ENCODE measurements at regions not wholly inside any gene's neighbourhood (a gene's known extent, or its start where the extent isn't known, plus 50 kb on each side); places are given as distances from the start of the nearest gene placed in this dataset.
"Not testable (repeated sequence)": the region's sequence is repeated elsewhere in the genome, so short reads cannot be mapped to it uniquely, and the experiment has no call there.

DNA sequence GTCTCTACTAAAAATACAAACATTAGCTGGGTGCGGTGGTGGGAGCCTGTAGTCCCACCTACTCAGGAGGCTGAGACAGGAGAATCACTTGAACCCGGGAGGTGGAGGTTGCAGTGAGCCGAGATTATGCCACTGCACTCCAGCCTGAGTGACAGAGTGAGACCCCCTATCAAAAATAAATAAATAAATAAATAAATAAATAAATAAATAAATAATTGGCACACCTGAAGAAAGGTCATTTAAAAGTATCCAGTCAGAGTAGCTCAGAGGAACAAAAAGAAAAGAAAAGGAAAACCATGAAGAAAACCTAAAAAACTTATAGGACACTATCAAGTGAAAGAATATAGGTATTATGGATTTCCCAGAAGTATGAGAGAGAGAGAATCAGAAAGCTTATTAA, 330.1 kb upstream of the AR start:
- not testable (repeated sequence) for DNase-seq; H3K4me1 Mint-ChIP-seq (ENCODE audit: low read depth); H3K27me3 Mint-ChIP-seq (ENCODE audit: low read depth); H3K36me3 Mint-ChIP-seq (ENCODE audit: insufficient read depth); ATAC-seq; H3K9me3 Mint-ChIP-seq; H3K4me3 Mint-ChIP-seq

DNA sequence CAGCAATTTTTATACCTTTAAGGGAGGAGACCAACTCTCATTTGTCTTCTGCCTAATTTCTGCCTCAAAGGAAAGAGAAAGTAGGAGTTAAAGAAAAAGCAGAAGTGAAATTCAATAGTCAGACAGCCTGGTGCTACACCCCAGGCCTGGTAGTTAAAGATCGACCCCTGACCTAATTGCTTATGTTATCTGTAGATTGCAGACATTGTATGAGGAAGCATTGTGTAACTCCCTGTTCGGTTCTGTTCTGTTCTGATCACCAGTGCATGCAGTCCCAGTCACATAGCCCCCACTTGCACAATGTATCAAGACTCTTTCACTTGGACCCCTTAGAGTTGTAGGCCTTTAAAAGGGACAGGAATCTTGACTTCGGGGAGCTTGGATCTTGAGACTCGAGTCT, 335.9 kb upstream of the AR start:
- no peak overlapping the region for H3K4me3 Mint-ChIP-seq

DNA sequence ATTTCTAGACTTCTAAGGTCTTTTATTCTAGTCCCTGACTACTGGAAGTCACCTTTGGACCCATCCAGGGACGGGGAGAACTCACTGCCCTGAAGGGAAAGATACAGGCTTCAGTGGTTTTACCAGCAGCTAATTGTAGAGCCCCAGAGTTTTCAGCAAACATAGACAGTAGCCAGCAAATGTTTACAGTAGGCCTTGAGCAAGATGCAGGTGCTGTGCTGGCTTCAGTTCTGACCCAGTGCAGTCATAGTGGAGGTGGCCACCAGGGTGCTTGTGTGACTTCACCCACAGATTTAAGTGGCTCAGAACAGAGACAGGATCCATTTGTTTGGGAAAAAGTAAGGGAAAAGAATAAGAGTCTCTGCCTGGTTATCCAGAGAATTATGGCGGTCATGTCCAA, 384.4 kb upstream of the AR start:
- Mint-ChIP-seq H3K36me3 (ENCODE audit: insufficient read depth) (no peaks in the 10 kb centered on the region), H3K27me3 (ENCODE audit: low read depth) (no peaks in the 10 kb centered on the region), H3K4me3 (no peak overlapping the region), H3K4me1 (ENCODE audit: low read depth) (no peaks in the 10 kb centered on the region), H3K9me3 (peaks cover 9% of the 10 kb centered on the region)
- DNase-seq = no peak
- no peak for ATAC-seq

More for the DNA sequence above, 335.9 kb upstream of the AR start:
- ATAC-seq (no peak), DNase-seq (no peak)
- Mint-ChIP-seq H3K4me1 (ENCODE audit: low read depth) (no peaks in the 10 kb centered on the region), H3K9me3 (no peaks in the 10 kb centered on the region), H3K36me3 (ENCODE audit: insufficient read depth) (no peaks in the 10 kb centered on the region), H3K27me3 (ENCODE audit: low read depth) (no peaks in the 10 kb centered on the region)

DNA sequence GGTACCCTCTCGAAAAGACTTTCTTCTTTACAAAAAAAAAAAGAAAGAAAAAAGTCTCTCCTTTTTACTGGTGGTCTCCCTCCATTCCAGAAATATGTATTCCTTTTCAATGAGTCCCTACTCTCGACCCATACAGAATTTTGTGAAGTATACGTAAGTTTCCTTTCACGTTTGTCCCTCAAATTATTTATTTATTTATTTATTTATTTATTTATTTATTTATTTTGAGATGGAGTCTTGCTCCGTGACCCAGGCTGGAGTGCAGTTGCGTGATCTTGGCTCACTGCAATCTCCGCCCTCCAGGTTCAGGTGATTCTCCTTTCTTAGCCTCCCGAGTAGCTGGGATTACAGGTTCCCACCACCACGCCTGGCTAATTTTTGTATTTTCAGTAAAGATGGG, 429.2 kb upstream of the AR start:
- Mint-ChIP-seq H3K4me3 (no peak overlapping the region), H3K27me3 (ENCODE audit: low read depth) (no peaks in the 10 kb centered on the region), H3K36me3 (ENCODE audit: insufficient read depth) (no peaks in the 10 kb centered on the region), H3K9me3 (no peaks in the 10 kb centered on the region), H3K4me1 (ENCODE audit: low read depth) (no peaks in the 10 kb centered on the region)
- ATAC-seq (no peak), DNase-seq (no peak)

DNA sequence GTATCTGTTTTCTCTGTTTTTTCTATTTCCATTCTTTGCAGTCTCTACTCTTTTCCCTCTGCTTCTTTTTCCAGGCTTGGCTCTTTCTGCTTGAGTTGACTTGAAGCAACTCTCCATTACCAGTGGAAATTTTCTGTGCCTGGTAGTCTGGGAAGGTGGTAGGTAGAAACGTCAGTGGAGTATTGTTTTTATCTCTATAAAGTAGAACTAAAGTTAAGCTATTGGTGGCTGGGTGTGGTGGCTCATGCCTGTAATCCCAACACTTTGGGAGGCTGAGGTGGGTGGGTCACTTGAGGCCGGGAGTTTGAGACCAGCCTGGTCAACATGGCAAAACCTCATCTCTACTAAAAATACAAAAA, 438.1 kb upstream of the AR start:
- no peak overlapping the region for H3K4me3 Mint-ChIP-seq
- H3K4me1 Mint-ChIP-seq (ENCODE audit: low read depth) = no peaks in the 10 kb centered on the region
- no peak for DNase-seq
- ATAC-seq = no peak
- H3K27me3 Mint-ChIP-seq (ENCODE audit: low read depth) = no peaks in the 10 kb centered on the region
- no peaks in the 10 kb centered on the region for H3K36me3 Mint-ChIP-seq (ENCODE audit: insufficient read depth)
- H3K9me3 Mint-ChIP-seq = no peaks in the 10 kb centered on the region

DNA sequence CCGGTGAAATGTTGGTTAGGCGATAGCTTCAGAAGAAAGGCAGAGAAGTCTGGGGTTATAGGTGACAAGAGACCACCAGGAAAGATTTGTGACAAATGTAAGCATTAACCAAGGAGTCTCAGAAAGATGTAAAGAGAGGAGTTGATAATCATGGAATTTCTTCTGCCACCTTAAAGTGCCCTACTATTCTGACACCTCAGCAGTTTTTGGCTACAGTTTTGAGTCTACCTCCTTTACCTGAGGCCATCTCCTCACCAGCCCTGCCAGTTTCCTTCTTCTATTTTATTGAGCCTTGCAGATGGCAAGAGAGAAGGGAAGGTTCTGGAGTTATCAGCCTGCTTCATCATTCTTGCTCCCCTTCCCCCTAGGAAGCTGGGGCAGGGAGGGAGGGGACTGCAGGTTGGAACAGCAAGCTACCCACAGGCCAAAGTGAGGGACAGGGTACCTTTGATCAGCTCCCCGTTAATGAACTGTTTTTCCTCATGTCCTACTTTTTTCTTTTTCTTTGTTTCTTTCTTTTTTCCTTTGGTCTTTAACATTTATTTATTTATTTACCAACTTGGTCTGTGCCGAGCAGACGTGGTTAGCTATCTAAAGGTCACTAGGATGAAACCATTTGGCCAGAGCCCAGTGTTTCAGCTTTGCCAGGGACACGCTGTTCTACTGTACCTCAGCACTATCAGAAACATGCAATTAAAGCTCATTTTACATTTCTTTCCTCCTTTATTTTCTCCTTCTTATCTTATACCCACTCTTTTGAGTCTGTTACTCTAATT, 438.7 kb upstream of the AR start:
- ATAC-seq = no peak
- H3K36me3 Mint-ChIP-seq (ENCODE audit: insufficient read depth) = no peaks in the 10 kb centered on the region
- H3K4me3 Mint-ChIP-seq = no peak overlapping the region
- no peaks in the 10 kb centered on the region for H3K9me3 Mint-ChIP-seq
- DNase-seq = no peak
- no peaks in the 10 kb centered on the region for H3K27me3 Mint-ChIP-seq (ENCODE audit: low read depth)
- H3K4me1 Mint-ChIP-seq (ENCODE audit: low read depth) = no peaks in the 10 kb centered on the region

DNA sequence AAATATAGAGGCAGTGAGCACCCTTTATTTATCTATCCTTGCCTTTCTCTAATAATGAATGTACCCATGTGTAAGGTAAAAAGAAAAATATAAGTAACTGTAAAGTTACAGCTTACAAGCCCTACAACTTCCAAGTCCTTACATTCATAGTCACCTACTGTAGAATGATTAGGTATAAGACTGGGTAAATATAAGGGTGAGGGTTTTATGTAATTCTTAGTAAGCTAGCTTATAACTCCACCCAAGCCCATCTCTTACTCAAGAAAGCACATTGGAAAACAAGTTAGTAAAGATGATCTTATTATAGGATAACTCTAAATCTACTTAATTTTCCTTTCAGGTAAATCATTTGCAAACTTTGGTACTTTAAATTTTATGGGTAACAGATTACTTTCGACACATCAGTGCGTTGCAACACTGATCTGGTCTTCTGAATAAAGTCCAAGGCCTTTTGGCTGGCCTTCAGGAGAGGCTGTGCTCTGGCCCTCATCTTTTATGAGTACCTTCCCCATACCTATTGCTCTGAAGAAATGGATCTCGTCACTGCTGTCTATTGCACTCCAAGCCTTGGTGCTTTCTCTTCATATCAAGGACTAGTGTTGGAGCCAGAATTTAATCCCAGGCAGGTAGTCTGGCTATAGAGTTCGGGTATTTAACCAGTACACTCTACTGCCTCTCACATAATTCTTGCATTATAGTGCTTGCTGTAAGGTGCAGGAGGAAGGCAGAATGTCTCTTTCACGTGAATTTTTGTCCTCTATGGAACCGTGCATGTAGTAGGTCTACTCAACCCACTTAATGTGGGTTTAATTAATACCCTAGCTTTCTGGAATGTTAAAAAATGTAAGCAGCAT, 443.6 kb upstream of the AR start:
- Mint-ChIP-seq H3K27me3 (ENCODE audit: low read depth) (no peaks in the 10 kb centered on the region), H3K36me3 (ENCODE audit: insufficient read depth) (no peaks in the 10 kb centered on the region), H3K9me3 (no peaks in the 10 kb centered on the region), H3K4me1 (ENCODE audit: low read depth) (no peaks in the 10 kb centered on the region), H3K4me3 (no peak overlapping the region)
- no peak for ATAC-seq
- DNase-seq = no peak

DNA sequence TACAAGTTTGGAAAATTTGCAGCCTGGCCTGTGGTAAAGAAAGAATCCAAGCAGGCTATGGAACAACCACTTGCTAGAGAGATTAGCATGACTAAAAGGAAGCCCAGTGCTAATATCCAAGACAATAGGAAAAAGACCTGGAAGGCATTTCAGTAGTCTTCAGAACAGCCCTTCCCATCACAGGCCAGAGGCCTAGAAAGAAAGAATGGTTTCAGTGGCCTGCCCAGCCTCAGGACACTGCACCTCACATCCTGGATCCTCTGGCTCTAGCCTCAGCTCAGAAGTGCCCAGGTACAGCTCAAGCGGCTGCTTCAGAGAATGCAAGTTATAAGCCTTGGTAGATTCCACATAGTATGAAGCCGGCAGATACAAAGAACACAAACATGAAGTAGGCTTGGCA, 449.8 kb upstream of the AR start:
- no peaks in the 10 kb centered on the region for H3K4me1 Mint-ChIP-seq (ENCODE audit: low read depth)
- H3K36me3 Mint-ChIP-seq (ENCODE audit: insufficient read depth) = no peaks in the 10 kb centered on the region
- ATAC-seq (no peak), DNase-seq (no peak)
- H3K4me3 Mint-ChIP-seq = no peak overlapping the region
- no peaks in the 10 kb centered on the region for H3K9me3 Mint-ChIP-seq
- H3K27me3 Mint-ChIP-seq (ENCODE audit: low read depth) = peaks cover 2% of the 10 kb centered on the region

DNA sequence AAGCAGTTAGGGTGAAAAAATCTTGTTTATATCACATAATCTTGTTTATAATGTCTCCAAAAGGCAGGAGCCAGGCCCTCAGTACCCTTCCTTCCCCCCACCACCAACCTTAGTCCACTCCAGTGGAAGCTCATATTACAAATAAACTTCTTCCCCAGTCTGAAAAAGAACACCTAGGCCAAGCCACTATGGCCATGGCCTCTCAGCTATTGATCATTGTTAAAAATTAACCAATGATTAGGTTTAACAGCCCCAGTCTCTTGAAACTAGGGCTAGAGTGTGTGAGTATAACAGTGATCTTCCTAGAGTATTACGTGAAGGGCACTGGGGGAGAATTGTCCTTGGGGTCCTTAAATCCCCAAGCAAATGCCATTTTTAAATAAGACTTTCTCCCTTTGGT, 411.9 kb upstream of the EDA2R start:
- H3K27me3 Mint-ChIP-seq (ENCODE audit: low read depth) = no peaks in the 10 kb centered on the region
- H3K4me3 Mint-ChIP-seq = no peak overlapping the region
- H3K9me3 Mint-ChIP-seq = no peaks in the 10 kb centered on the region
- no peaks in the 10 kb centered on the region for H3K4me1 Mint-ChIP-seq (ENCODE audit: low read depth)
- H3K36me3 Mint-ChIP-seq (ENCODE audit: insufficient read depth) = no peaks in the 10 kb centered on the region
- DNase-seq (no peak), ATAC-seq (no peak)

DNA sequence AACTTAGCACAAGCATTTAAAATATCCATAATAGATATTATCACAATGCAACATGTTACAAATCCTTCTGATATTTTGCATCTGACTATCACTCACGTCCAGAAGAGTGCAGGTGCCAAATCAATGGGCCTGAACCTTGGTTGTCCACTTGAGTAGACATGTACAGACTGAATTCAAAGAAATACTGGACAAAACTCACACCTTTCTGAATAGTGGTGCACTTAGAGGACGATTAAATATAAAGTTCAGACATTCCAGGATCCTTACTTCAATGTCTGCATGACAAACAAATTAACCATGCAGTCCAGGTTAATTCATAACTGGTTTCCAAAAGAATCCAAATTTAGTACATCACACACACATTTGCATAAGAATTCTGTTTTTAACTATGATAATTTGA, 406.0 kb upstream of the EDA2R start:
- Mint-ChIP-seq H3K36me3 (ENCODE audit: insufficient read depth) (no peaks in the 10 kb centered on the region), H3K4me1 (ENCODE audit: low read depth) (no peaks in the 10 kb centered on the region), H3K4me3 (no peak overlapping the region), H3K9me3 (no peaks in the 10 kb centered on the region), H3K27me3 (ENCODE audit: low read depth) (no peaks in the 10 kb centered on the region)
- ATAC-seq (no peak), DNase-seq (no peak)

DNA sequence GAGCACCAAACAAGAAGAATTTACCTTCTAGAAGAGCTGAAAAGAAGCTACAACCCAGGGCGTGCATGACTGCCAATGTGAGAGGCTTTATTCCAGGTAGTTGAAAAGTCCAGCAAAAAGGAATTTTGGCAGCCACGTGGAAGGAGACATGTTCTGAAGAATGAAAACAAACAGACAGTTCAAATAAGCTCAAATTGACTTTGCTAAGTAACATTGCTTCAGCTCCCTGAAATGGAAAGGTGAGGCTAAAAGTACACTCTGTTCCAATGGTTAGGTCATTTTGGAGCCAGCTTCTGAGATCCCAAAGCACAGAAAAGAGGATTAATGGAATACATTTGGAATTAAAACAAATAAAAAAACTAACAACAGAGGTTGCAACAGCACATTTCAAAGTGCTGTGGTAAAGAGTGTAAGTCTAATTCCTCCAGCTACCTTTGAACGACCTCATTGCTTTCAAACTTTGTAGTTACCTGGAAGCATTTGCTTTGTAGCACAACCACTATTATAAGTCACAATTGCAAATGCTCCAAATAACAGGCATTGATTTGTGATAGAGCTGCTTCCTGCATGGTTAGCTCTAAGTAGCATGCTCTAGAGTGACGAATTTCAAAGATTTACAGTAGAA, 405.3 kb upstream of the EDA2R start:
- H3K27me3 Mint-ChIP-seq (ENCODE audit: low read depth) = no peaks in the 10 kb centered on the region
- H3K4me1 Mint-ChIP-seq (ENCODE audit: low read depth) = no peaks in the 10 kb centered on the region
- no peaks in the 10 kb centered on the region for H3K36me3 Mint-ChIP-seq (ENCODE audit: insufficient read depth)
- no peaks in the 10 kb centered on the region for H3K9me3 Mint-ChIP-seq
- H3K4me3 Mint-ChIP-seq = no peak overlapping the region
- DNase-seq (no peak), ATAC-seq (no peak)

DNA sequence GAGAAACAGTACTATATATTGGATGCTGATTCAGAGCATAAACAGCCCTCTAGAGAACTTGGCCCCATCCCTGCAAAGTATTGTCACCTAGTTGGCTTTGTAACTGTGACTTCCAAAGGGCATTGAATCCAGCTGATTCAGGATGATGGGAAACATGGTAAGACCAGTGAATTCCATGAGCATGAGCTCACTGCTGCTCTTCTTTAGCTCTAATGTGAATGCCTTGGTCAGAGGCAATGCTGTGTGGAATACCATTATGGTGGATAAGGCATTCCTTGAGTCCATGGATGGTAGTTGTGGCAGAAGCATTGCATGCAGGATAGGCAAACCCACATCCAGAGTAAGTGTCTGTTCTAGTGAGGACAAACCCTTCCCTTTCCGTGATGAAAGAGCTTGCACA, 365.6 kb upstream of the EDA2R start:
- no peaks in the 10 kb centered on the region for H3K36me3 Mint-ChIP-seq (ENCODE audit: insufficient read depth)
- no peak overlapping the region for H3K4me3 Mint-ChIP-seq
- H3K9me3 Mint-ChIP-seq = peaks cover 3% of the 10 kb centered on the region
- ATAC-seq (no peak), DNase-seq (no peak)
- no peaks in the 10 kb centered on the region for H3K4me1 Mint-ChIP-seq (ENCODE audit: low read depth)
- no peaks in the 10 kb centered on the region for H3K27me3 Mint-ChIP-seq (ENCODE audit: low read depth)

DNA sequence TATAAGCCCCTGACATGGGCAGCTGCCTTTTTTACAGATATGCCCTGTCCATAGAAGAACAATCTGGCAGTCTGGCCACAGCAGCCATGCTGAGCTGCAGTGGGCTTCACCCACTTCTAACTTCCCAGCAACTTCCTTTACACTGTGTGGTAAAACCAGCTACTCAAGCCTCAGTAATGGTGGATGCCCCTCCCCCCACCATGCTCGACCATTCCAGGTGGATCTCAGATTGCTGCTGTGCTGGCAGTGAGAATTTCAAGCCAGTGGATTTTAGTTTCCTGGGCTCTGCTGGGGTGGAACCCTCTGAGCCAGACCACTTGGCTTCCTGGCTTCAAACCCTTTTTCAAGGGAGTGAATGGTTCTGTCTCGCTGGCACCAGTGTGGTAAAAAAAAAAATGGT, 355.9 kb upstream of the EDA2R start:
- Mint-ChIP-seq H3K27me3 (ENCODE audit: low read depth) (no peaks in the 10 kb centered on the region), H3K9me3 (no peaks in the 10 kb centered on the region), H3K36me3 (ENCODE audit: insufficient read depth) (no peaks in the 10 kb centered on the region), H3K4me3 (no peak overlapping the region), H3K4me1 (ENCODE audit: low read depth) (no peaks in the 10 kb centered on the region)
- ATAC-seq = no peak
- no peak for DNase-seq

DNA sequence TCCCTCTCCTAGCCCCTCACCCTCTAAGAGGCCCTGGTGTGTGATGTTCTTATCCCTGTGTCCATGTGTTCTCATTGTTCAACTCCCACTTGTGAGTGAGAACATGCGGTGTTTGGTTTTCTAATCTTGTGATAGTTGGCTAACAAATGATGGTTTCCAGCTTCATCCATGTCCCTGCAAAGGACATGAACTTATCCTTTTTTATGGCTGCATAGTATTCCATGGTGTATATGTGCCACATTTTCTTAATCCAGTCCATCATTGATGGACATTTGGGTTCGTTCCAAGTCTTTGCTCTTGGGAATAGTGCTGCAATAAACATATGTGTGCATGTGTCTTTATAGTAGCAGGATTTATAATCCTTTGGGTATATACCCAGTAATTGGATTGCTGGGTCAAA, 353.2 kb upstream of the EDA2R start:
- not testable (repeated sequence) for H3K4me1 Mint-ChIP-seq (ENCODE audit: low read depth); H3K4me3 Mint-ChIP-seq; DNase-seq; H3K9me3 Mint-ChIP-seq; H3K36me3 Mint-ChIP-seq (ENCODE audit: insufficient read depth); ATAC-seq; H3K27me3 Mint-ChIP-seq (ENCODE audit: low read depth)

DNA sequence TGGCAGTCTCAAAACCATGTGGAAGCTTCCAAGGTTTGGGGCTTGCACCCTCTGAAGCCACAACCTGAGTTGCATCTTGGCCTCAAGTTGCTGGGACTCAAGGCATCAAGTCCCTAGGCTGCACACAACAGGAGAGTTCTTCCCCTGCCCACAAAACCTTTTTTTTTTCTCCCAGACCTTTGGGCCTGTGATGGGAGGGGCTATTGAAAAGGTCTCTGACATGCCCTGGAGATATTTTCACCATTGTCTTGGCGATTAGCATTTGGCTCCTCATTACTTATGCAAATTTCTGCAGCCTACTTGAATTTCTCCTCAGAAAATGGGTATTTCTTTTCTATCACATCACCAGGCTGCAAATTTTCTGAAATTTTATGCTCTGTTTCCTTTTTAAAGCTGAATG, 349.5 kb upstream of the EDA2R start:
- DNase-seq (no peak), ATAC-seq (no peak)
- Mint-ChIP-seq H3K4me1 (ENCODE audit: low read depth) (no peaks in the 10 kb centered on the region), H3K36me3 (ENCODE audit: insufficient read depth) (no peaks in the 10 kb centered on the region), H3K27me3 (ENCODE audit: low read depth) (no peaks in the 10 kb centered on the region), H3K4me3 (no peak overlapping the region), H3K9me3 (no peaks in the 10 kb centered on the region)
